HG03103 (cell line): ENCODE measurements at regions not wholly inside any gene's neighbourhood (a gene's known extent, or its start where the extent isn't known, plus 50 kb on each side); places are given as distances from the start of the nearest gene placed in this dataset.
A peak's percentile ranks its signal among the peaks of the same experiment; 100 is the strongest.

Experiments
- ATAC-seq: cut with Tn5 transposase; IDR thresholded peaks from one replicate; pipeline ENCODE4 v1.9.1; 2021; ENCODE audit warnings: low read depth; ENCODE audit not compliant: unreplicated experiment

DNA sequence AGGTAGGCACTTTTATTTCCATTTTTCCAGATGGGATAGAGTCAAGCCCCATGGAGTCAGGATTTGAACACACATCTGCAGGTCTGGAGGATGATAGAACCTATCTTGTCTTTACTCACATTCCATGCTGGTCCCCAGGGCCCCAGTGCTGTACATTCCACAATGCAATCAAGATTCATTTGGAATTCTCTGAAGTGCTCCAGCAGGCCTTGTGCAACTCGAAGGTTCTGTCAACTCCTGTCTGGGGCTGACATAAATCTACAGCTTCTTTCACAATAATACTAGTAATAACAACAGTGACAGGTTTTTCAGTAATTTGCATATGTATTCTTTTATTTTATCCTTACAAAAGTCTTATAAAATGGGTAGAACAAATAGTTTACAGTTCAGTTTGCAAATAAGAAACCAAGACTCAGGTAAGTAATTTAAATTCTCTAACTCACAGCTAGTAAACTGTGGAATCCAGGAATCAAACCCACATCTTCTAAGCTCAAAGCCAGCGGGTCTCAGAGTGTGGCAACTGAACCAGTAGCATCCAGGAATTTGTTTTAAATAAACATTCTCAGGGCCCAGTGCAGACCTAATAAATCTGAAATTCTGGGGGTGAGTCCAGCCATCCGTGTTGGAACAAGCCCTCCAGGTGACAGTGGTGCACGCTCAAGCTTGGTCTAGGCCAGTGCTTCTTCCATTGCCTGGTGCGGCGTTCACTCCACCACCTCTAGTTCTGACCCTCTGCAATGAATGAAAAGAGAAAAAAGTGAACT is 137.0 kb upstream of the TNFAIP3 start:
- no peak for ATAC-seq

GRCh38 chr6:137731600-137731959 is 135.5 kb upstream of the TNFAIP3 start:
- ATAC-seq = no peak

DNA sequence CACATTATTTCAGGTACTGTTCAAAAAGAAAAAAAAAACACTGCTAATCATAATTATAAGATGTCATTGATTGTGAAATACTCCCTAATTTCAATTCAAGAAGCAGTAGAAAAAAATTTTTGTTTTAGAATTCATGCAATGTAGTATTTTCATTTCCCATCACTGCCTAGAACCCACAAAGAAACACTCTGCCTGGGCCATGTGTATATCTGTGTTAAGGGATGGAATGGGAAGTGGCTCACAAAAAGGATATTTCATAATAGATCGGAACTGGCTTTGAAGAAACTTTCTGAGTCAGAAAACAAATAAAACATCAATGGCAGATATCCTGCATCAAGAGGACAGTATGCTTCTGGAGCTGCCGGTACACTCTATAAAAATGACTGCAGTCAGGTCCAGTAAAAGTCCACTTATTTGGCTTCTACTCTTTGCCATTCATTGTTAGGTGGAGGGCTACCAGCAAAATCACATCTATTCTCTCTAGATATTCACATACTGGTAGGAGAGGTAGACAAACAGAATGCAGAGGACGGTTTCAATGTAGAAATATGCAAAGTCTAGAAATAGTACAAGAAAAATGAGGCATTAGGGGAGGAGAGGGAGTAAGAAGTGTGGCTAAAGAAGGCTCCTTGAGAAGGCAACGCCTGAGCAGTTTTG is 135.0 kb upstream of the TNFAIP3 start:
- ATAC-seq = no peak

DNA sequence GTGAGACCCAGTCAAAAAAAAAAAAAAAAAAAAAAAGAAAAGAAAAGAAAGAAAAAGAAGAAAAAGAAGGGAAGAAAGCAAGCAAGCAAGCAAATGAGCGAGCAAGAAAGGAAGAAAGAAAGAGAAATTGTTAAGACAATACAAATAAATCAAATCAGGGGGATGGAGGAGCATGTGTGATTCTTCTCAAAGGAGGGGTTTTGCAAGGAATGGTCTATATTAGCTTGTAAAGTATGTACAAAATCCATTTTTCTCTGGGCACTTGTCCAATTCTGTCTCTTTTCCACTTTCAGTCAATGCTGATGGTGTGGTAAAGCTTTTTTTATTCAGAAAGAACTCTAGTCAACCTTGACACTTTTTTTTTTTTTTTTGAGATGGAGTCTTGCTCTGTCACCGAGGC is 133.7 kb upstream of the TNFAIP3 start:
- no peak for ATAC-seq

DNA sequence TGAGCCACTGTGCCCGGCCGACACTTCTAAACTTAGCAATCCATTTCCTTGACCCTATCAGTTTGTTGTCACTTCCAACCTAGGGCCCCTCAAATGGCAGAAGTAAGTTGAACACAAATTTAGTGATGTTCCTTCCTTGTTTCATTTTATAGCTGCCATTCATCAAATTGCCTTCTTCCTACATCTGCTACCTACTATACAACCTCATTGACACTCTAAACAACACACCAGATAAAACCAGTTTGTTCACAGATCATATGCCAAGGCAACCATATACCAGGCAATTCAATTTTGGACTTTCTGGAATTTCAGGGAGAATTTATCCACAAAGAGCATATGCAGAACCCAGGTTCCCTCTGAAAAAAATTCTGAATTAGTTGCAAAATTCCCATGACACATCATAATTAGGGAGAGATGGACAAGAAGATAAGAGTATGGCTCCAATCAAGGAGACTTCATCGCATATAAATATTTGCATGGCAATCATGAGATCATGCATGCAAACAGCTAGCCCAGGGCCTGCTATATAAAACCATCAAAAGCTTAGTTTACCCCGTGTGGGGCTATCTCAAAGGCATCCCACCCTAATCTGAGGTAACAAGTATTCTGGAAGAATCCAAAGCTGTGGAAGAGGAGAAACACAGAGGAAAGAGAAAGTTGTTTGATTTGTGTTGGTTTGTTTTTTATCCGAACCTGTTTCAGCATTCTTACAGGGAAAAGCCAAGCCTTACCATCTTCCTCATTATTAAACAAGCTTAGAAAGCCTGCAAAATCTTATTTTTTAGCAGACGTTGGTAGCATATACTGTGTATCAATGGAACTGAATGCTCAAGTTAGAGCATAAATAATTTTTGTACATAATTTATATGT is 132.8 kb upstream of the TNFAIP3 start:
- ATAC-seq = no peak

DNA sequence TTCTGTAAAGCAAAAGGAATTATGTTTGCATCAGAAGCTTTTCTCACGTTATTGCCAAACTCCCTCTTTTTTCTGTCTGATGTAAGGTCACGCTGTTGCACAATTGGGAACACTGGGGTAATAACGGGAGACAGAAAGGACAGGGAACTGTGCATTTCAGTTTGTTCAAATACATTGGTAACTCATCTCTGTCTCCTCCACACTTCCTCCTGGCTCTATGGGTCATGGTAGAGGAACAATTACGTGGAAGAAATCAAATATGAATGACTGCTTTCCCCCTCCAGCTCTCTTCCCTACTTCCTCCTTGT is 132.2 kb upstream of the TNFAIP3 start:
- ATAC-seq = no peak

DNA sequence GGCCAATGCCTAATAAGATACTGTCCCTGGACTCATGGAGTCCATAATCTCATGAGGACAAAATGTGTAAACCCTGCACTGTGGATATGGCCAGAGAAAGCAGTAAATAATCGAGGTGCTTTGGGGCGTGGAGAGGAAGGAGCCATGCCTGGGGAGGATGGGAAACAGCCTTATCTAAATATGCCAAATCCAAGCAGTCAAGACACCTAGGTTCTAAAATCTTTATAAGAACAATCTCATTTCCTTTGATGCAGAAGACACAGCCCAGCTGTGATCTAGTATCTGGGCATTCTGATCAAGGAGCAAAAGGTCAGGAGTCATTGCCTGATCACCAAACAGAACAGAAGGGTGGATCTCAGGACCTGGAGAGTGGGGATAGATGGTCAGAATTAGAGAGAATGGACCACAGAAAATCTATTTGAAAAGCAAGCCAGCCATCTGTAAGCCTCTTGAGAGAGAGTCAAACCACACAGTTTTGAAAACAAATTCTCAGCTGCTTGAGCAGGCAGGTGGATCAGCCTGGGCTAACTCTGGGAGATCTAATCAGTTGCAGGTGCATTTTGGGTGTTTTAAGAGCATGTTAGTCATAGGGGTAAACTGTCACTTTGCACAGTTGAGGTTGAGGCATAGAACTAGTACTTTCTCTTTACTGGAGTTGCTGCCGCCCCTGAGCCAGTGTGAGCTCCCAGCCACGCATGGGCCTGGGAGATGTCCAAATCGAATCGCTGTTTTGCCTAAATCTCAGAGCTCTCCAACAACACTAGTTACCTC is 130.8 kb upstream of the TNFAIP3 start:
- ATAC-seq = peak; percentile 77

- no peak for ATAC-seq
These were observed 130.1 kb upstream of the TNFAIP3 start for GRCh38 chr6:137736911-137737310.

DNA sequence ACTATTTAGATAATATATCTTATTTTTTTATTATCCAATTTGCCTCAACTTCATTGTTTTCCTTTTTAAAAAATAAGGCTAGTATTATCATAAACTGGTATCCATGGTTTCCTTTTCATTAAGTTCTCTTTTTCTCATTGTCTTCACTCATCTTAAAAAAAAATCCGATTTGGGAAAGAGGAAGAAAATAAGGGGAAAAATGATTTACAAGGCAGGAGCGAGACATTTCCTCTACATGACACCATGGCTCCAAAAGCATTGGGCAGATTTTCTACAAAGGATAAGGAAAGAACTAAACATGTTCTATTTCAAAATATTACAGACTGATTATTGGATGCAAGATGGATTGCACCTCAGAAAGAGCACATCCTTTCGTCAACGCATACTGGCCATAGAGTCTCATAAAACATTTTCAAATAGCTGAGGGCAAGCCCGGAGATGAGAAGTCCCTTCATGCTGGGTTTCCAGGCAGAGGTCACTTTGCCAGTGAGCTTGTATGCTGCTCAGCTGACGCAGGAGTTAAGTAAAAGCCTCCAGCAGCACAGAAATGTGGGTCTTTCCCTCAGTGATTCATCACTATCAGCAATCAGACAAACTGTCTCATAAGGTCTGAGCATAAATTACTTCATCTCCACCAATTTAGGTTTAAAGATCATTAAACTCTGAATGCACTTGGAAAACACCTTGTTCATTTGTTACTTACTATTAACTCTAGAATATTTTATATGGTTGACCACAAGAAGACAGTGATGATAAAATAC is 129.0 kb upstream of the TNFAIP3 start:
- no peak for ATAC-seq

- no peak for ATAC-seq
These were observed 128.0 kb upstream of the TNFAIP3 start for GRCh38 chr6:137738931-137739504.

DNA sequence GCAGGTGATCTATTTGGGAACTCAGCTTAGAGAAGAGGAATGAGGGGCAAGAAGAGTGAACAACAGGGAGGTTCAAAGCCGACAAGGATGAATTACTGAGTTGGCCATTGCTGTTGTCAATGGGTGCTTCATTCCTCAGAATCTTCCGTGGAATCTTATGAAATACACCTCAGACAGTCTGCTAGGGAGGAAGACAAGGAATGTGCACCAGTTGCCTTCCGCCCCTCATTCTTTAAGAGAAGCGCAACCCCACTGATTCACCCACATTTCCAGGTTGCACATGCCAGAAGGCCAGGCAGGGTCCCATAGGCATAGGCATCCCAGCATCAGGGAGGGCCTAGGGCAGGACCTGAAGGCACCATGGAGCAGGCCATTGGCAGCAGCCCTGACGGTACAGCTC is 127.5 kb upstream of the TNFAIP3 start:
- no peak for ATAC-seq

GRCh38 chr6:137740091-137740755 is 126.8 kb upstream of the TNFAIP3 start:
- no peak for ATAC-seq

DNA sequence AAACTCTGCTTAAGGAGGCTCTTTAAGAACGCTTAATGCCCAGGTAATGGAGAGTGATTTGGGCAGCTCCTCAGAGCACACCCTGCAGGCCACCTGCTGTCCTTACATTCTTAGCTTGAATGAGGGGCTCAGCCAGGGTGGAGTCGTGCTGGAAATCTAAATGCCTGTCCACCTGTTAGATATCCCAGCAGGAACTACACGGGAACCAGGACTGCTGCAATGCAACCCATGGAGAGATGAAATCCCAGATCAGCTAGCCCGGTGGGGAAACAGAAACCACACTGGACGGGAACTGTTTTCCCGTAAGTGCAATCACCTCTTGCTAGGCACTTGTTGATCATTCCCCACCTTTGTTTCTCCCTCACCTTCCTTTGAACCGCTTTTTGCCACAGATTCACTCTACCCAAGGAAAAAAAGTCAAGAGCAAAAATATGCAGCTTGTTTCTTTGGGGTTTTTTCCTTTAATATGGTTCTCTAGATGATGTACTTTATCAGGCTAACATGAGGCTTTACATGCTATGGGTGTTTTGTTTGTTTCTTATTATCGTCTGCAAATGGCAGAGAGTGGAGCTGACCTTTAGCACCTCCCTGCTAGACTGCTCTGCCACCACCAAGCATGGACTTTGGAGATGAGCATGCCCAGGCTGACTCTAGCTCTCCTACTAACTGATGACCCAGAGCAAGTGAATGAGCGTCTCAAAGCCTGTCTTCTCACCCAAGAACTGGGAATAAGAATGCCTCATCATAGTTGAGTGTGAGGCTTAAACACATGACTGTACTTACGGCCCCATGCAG is 125.9 kb upstream of the TNFAIP3 start:
- ATAC-seq = no peak

- ATAC-seq = no peak
These were observed 123.6 kb upstream of the TNFAIP3 start for GRCh38 chr6:137743493-137743892.

DNA sequence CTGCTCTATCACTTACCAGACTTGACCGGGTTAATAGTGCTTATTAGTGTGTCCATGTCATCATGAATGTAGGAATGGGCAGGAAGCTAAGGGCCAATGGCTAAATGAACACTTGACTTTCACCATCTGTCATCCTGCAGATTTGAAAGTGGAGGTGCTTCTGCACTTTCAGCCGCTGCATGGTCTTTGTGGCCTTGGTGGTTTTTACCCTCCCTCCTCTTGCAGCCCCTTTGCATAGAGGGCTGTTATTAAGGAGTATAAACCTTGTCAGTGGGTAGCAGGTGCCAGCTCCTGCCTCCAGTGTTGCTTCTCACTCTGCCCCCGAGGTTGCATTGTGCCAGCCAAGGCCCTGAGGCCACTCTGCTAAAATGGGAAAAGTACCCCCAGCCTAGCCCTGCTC is 122.2 kb upstream of the TNFAIP3 start:
- ATAC-seq = peak; percentile 65

DNA sequence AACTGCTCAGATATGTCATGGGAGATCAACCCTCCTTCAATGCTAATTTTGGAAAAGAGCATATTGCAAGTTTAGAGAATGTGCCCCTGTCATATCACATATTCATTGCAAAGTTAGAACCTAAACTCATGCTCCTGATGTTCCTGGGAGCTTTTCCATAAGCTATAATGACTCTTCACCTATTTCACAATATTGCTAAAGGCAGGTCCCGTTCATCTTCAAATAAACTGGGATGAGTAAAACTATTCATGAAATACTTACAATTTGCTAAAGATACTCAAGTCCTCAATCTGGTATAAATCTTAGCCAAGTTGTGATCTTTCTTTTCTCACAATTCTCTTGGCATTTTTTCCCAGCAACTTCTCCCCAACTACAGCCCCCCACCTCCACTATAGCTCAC is 121.7 kb upstream of the TNFAIP3 start:
- ATAC-seq = no peak

GRCh38 chr6:137746264-137746663 is 120.8 kb upstream of the TNFAIP3 start:
- no peak for ATAC-seq

GRCh38 chr6:137749696-137750211 is 117.3 kb upstream of the TNFAIP3 start:
- ATAC-seq = no peak
